ENCODE measurements at regions not wholly inside any gene's neighbourhood (a gene's known extent, or its start where the extent isn't known, plus 50 kb on each side); places are given as distances from the start of the nearest gene placed in this dataset.
"Not testable (repeated sequence)": the region's sequence is repeated elsewhere in the genome, so short reads cannot be mapped to it uniquely, and the experiment has no call there.

DNA sequence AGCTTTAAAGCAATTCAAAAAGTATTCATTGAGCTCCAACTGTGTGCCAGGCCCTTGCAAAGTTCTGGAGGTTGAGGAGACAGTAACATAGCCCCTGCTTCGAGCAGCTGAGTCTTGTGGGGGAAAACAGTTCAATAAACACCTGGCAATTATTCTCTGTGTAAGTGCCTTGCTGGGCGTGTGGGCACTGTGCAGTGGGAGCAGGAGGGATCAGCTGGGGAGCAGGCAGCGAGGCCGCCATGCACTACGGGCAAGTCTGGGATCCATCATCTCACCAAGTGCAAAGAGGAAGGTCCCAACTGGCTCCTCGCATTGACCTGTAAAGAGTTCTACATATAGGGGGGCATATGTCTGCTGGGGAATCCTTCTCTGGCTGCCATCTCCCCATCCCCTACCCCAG, 342.2 kb upstream of the HS6ST1 start:
- no peak for DNase-seq (ENCODE audit: low spot score)

DNA sequence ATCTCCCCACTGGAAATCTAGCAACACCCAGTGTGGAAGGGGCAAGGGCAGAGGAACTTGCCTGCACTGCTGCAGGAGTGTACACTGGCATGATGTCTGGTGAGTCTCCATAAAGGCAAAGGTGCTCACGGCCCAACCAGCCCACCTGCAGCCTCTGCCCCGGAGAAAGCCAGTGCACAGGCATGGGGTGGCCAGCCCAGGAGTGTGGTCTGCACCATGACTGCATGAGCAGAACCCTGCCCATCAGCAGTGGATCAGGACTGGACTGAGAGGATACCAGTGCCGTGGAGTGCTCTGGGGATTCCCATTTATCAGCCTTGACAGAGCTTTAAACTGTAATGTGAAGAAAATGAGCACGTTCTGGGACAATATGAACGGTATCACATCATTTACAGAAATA, 342.6 kb upstream of the HS6ST1 start:
- DNase-seq (ENCODE audit: low spot score), result no peak

DNA sequence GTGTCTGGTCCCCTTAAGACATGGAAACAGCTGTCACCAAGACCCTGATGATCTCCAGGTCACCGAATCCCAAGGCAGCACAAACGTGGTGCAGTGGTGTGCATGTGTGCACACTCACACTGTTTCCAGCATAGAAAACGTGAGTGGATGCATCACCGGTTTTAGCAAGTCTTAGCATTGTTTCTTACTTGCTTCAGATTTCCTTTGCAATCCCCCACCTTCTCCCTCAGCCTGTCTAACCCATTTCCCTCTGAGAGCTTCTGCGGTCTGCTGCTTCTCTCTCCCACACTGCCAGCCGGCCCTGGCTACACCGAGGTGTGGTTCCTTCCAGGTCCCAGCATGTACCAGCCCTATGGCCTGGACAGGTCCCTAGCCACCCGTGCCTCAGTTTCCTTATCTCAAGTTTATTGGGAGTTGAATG, 343.4 kb upstream of the HS6ST1 start:
- no peak for DNase-seq (ENCODE audit: low spot score)

DNA sequence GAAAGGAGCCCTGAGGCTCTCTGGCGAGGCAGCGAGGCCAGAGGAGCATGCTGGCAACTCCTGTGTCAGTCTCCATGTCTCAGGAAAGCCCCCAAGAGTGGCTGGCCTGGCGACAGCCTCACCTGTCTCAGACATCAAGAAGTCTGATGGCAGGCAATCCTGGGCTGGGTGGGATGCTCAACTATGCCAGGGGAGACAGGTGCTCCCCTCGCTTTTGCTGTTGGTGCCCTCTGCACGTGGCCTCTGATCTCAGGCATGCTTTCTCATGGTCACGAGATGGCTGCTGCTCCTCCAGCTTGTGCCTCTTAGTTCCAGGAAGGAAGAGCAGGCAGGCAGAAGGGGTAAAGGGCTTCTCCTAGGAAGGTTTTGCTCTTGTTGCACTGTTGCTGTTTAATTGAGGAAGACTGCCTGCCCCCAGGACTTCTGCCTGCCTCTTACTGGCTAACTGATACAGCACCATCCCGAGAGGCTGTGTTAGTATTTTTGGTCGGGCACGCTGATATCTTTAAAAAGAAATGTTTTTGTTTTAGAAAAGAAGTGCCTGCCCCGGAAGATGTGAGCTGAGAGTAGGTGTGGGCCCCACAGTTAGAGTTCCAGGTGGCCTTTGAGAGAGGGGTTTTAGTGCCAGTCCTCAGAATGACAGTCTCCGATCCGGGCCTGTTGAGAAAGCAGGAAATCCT, 344.8 kb upstream of the HS6ST1 start:
- DNase-seq (ENCODE audit: low spot score), result no peak

DNA sequence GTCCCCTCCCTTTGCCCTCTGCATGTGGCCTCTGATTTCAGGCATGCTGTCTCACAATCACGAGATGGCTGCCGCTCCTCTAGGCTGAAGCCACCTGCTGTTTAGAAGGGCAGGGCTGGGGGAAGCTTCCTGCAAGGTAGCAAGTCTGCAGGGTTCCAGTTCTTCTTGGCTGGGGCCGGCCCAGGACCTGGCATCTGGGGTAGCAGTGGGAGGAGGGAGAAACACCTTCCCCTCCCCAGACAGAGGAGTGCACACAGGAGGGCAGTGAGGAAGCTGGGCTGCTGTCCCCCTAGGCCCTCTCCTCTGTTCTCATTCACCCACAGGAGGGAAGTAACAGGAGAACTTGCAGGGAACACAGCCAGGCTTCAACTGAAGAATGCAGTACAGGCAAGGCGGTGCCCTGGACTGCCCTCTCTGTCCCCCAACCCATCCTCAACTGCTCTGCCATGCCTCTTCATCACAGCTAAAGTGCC, 345.9 kb upstream of the HS6ST1 start:
- no peak for DNase-seq (ENCODE audit: low spot score)

DNA sequence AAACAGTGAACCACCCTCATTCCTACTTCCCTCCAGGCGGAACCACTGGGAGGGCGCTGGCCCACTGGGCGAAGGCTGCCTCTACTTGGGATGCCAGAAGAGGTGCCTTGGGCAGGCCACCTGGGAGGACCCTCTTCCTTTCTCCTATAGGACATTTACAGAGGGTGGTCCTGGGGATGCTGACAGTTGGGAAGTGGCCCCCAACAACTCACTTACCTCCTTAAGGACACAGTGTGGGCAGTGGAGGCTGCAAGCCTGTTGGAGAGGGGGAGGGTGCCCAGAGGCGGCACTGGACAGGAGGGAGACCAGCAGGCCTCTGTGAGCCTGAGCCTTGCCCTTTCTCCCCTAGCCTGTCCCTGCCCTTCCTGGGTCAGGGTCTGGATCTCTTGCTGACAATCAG, 346.4 kb upstream of the HS6ST1 start:
- no peak for DNase-seq (ENCODE audit: low spot score)

DNA sequence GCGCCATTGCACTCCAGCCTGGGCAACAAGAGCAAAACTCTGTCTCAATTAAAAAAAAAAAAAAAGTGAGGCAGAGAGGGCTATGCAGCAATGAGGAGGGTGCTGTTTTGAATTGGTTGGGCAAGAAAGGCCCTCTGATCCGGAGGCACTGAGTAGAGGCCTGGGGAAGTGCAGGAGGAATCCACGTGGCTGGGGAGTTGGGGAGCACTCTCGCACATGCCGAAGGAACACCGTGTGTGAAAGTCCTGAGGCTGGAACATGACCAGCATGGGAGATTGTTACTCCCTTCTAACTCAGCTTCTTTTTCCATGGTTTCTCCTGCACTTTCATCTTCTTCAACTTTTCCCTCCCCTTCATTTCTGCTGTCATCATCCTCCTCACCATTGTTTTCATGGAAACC, 347.9 kb upstream of the HS6ST1 start:
- DNase-seq (ENCODE audit: low spot score), result no peak

DNA sequence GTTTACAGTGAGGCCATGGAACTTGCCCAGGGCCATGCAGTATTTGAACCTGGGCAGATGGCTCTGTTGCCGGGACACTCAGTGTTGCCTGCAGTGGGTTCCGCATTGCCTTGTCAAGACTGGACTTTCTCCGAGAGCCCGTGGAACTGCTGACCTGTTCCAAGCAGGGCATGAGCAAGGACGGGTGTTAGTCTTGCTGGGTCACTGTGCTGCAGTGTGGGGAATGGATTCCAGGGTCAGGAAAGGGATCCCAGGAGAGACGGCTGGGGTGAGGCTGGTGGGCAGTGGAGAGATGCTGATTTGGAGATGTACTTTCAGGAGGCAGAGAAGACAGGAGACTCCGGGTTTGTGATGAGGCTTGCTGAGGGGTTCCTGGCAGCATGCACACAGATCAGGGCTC, 348.7 kb upstream of the HS6ST1 start:
- no peak for DNase-seq (ENCODE audit: low spot score)

DNA sequence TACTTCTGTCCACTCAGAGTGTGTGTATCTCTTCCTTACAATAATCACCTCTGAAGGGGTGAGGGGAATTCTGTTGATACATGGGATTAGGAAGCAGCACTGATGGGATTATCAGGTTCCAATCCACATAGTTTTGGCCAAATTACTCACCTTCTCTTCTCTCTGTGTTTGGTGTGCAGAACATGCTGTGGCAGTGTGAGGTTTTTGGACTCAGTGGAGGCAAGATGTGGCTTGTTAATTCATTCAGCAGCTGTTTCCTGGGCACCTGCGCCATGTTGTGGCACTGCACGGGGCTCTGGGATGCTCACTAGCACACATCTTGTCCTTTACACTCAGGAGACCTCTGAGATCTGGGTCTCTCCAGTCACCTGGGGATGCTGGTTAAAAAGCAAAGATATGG, 350.3 kb upstream of the HS6ST1 start:
- no peak for DNase-seq (ENCODE audit: low spot score)

DNA sequence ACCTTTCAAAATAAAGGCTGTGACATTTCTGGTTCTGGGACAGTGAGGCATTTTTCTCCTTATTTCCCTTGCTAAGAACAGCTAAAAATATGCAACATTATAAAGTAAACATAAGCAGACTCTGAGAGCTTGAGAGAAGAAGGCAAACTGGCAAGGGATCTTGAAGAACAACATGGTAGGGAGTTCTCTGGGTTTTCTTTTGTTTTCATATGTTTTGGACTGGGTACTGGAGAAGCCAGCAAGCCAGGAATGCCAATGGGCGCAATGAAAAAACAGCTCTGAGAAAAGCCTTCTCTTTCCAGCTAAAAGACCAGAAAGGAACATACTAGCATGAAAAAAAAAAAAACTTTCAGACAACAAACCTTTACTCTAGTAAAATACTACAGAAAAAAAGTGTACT, 351.4 kb upstream of the HS6ST1 start:
- DNase-seq (ENCODE audit: low spot score), result no peak

DNA sequence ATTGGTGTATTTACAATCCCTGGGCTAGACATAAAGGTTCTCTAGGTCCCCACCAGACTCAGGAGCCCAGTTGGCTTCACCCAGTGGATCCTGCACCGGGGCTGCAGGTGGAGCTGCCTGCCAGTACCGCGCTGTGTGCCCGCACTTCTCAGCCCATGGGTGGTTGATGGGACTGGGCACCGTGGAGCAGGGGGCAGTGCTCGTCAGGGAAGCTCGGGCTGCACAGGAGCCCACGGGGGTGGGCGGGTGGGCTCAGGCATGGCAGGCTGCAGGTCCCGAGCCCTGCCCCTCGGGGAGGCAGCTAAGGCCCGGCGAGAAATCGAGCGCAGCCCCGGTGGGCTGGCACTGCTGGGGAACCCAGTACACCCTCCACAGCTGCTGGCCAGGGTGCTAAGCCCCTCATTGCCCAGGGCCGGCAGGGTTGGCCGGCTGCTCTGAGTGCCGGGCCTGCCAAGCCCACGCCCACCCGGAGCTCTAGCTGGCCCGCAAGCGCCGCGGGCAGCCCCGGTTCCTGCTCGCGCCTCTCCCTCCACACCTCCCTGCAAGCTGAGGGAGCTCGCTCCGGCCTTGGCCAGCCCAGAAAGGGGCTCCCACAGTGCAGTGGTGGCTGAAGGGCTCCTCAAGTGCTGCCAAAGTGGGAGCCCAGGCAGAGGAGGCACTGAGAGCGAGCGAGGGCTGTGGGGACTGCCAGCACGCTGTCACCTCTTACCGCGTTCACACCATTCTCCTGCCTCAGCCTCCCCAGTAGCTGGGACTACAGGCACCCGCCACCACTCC, 353.5 kb upstream of the HS6ST1 start:
- DNase-seq (ENCODE audit: low spot score), result not testable (repeated sequence)

DNA sequence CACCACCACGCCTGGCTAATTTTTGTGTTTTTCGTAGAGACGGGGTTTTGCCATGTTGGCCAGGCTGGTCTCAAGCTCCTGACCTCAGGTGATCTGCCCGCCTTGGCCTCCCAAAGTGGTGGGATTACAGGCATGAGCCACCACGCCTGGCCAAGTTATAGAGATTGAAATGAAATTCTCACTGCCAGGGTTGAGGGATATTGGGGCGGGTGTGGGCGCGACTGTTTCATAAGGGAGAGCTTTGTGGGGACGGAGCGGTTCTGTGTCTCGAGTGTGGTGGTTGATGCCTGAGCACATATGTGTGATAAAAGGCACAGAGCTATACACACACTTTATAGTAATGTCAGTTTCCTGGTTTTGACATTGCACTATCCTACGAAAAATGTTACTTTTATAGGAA, 361.0 kb upstream of the HS6ST1 start:
- not testable (repeated sequence) for DNase-seq (ENCODE audit: low spot score)

DNA sequence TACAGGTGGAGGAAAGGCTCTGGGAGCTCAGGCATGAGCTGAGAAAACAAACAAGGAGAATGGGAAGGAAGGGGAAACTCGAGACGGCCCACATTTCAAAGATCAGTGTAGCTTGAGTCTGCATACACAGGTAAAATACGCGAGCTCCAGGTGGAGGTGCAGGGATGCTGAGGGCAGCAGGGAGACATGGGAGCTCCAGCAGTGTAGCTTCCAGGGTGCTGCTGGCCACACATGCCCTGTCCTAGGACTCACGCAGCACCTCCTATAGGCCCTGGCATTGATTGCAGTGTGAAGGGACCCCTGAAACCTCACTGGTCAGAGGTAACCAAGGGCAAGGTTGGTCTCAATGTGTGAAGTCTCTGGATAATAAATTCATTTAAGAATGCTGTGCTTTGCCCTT, 362.8 kb upstream of the HS6ST1 start:
- no peak for DNase-seq (ENCODE audit: low spot score)

DNA sequence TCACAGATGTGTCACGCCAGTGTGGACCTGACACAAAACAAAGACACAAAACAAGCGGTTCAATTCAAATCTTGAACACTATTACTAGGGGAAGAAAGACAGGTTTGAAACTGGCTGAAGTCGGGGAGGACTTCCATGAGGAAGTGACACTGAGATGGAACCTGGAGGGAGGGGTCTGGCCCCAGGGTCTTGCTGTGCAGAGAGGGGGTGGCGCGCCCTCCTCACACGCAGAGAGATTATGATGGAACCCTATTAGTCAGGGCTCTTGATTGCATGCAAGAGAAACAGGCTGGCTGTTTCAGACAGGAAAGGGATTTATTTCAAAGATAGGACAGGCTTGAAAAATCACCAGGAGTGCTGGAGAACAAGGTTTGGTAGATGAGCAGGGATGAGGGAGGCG, 363.6 kb upstream of the HS6ST1 start:
- DNase-seq (ENCODE audit: low spot score), result no peak

DNA sequence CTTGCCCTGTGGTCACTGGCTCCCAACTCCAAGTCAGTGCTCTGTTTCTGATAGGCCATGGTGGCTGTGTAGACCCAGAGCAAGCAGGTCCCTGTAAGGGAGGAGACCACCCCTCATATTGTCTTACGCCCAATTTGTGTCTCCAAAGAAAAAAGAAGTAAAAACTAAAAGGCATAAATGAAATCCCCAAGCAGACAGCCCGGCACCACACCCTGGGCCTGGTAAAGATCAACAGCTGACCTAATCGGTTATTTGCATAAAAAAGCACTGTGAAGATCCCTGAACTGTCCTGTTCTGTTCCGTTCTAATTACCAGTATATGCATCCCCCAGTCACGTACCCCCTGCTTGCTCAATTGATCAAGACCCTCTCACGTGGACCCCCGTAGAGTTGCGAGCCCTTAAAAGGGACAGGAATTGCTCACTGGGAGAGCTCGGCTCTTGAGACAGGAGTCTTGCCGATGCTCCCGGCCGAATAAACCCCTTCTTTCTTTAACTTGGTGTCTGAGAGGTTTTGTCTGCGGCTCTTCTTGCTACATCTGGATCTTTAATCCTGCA, 364.1 kb upstream of the HS6ST1 start:
- no peak for DNase-seq (ENCODE audit: low spot score)

DNA sequence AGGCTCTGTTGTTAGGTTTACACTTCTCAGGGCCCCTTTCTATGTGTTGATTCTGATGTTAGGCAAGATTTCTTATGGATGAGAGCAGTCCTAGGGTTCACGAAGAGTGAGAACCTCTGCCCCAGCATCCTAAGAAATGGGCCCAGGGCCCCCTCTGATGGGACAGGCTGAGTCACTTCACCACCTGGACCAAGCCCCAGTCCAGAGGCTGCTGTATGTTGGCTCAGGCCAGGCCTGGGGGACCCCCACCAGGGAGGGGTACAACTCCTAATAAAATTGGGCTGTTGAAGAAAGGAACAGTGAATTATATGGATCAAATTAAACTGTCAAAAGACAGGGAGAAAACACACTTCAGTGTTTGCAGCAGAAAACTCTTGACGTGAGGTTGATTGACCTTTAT, 365.9 kb upstream of the HS6ST1 start:
- no peak for DNase-seq (ENCODE audit: low spot score)

DNA sequence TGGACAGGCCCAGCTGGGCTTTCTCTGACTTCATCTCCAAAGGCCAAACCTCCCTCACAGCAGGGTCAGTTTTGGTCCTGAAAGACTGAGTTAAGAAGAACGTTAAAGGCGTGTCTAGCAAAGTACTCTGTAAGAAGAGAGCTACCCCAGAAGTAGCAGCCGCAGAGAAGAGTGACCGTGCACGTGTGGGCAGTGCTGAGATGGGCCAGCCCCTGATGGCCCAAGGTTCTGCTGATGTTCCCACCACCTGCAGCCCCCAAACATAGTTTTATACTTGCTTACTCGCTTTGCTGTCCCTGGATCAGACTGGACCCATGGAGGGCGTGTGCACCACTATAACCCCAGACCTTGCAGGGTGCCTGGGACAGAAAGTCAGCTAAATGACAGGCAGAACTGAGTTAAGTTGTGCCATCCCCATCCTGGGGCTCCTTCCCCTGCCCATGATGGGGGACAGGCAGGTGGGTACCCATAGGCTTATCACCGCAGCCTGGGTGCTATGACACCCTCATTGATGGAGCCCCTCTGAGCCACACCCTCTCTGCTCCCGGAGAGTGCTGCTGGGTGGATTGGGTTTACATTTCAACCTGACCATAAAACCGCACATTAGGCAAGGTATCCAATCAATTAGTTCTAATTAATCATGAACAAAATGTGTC, 367.3 kb upstream of the HS6ST1 start:
- no peak for DNase-seq (ENCODE audit: low spot score)

DNA sequence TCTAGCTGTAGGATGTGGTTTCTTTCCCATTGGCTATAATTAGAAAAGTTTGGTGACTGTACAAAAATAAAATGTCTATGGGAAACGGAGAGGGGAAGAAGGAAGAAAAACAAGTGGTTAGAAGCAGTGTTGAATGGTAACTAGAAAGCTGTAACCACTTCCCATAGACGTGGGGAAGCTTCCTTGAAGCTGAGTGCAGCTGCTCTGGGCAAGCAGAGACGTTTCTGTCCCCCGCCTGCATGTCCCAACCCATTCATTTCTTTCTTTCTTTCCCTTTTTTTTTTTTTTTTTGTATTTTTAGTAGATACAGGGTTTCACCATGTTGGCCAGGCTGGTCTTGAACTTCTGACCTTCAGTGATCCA, 367.8 kb upstream of the HS6ST1 start:
- no peak for DNase-seq (ENCODE audit: low spot score)

DNA sequence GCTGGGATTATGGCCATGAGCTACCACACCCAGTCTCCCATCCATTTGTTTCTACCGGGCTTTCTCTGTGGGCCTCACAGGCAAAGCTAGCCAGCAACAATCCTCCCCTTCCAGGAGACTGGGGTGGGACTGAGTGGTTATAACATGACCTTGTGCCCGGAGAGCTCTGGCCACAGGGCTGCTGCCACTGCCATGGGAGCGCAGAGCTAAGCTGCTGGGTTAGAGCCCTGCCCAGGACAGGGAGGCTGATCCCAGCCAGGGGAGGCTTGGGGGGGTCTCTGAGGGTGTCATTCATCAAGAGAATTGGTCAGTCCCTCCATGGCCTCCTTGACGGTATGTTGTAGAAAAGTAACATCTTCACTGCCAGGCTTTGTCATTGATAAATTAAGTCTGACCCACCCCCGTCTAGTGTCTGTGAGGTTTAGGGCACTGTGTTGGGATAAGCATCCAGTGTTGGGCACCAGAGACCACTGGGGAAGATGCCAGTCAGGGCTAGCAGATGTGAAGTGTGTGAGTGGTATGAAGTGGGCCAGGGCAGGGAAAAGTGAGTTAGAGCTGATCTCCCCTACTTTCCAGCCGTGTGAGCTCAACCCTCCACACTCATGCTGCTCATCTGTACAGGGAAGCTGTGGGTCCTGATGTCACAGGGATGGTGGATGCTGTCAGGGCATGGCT, 368.4 kb upstream of the HS6ST1 start:
- no peak for DNase-seq (ENCODE audit: low spot score)

DNA sequence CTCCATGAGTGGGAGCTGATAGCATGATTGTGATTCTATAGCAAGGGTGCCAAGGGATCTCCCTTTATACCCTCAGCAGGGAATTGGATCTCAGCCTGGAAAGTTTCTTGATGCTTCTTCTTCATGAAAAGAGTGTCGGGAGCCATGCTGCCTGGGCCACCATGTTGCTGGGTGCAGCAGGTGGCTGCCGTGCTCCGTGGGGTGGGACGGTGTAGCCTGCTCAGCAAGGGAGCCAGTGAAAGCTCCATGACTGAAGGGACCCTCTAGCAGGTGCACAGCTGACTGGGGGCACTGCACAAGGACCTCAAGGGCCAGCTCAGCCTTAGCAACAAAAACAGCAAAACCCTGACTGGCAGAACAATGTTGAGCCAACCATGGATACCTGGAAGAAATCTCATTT, 368.9 kb upstream of the HS6ST1 start:
- DNase-seq (ENCODE audit: low spot score), result no peak

DNA sequence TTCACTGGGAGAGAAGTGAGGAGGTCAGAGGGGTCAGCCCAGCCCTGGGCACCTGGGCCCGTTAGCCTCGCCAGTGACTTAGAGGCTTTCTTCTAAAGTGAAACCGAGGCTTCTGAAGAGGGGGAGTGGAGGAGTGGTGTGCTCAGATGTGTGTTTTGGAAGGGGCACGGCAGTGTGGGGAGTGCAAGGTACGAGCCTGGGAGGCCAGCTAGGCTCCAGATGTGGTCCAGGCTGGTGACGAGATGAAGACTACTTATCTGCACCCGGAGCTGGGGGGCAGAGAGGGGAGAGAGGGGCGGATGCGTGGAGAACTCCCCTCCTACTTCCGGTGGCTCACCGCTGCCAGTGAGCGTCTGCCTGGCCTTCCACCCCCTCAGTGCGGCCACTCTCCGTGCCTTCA, 371.3 kb upstream of the HS6ST1 start:
- no peak for DNase-seq (ENCODE audit: low spot score)

DNA sequence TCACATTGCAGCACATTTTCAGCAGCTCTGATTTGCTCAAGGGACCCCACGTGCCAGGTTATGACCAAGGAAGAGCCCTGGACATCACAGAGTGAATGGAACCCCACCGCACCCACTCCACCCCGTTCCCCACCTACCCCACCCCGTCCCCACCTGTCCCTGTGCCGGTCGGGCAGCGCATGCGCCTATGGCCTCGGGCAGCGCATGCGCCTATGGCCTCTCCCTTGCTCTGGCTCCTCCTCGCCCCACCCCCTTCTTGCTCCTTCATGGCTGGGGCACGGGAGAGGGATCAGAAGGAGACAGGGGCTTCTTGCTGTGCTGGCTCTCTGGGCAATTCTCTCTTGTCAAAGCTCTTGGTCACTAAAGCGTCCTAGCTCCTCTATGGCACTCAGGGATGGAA, 371.8 kb upstream of the HS6ST1 start:
- no peak for DNase-seq (ENCODE audit: low spot score)

DNA sequence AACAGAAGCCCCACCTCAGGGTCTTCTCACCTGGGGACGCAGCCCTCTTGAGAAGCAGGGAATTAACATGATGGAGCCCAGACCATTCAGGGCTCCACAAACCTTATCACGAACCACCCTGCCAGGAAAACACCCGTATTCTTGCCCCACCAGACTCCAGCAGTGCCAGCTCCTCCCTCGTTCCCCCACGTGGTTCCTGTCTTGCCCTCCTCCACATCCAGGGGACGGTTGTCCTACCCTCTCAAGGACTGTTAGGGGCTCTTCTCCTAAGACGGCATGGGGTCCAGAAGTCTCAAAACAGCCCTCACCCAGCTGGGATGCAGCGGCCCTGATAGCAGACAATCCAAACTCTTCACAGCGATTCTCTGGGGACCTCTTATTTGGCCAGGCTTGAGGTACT, 372.2 kb upstream of the HS6ST1 start:
- DNase-seq (ENCODE audit: low spot score), result no peak

Measured in HuH-7.5 (cell line).